ENCODE measurements at regions not wholly inside any gene's neighbourhood (a gene's known extent, or its start where the extent isn't known, plus 50 kb on each side); places are given as distances from the start of the nearest gene placed in this dataset.
"Not testable (repeated sequence)": the region's sequence is repeated elsewhere in the genome, so short reads cannot be mapped to it uniquely, and the experiment has no call there.

DNA sequence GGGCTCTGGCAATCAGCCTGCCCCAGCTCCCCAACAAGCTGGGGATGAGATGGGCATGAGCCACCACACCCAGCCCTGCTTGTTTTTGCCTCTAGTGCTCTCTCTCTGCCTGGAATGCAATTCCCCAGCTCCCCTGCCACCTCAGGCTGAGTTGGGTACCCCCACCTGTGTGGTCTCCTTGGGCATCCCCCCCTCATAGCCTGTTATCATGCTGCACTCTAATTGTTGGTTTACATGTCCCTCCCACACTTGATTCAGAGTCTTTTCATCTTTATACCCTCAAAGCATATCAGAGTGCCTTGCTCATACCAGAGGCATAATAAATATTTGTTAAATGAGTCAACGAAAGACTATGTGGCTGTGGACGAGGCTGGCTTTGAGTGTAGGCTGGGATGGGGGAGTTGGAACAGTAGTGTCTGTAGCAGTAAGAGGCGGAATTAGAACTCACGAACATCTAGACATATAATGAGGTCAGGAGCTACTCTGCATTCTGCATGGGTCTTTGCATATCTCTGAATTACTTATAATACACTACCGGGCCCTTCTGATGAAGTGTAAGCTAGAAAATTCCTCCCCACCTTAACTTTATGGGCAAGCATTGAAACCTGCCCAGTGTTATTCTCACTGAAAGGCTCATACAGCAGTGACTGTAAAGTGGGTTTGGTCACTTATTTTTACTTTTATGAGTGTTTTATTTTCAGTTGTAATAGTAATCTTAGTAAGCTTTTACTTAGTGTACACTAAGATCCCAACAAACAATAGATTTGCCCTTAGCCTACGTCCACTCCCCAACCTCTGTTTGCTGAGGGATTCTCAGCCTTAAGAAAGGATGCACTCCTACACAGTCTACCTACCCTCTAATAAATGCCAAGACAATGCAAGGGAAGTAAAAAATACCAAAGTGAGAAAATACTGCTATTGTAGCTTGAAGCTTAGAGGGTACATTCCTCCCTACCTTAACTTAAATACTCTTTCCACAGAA is 58.7 kb downstream of the EDN1 start:
- peak; percentile 86 for DNase-seq (ENCODE audit: low spot score)

DNA sequence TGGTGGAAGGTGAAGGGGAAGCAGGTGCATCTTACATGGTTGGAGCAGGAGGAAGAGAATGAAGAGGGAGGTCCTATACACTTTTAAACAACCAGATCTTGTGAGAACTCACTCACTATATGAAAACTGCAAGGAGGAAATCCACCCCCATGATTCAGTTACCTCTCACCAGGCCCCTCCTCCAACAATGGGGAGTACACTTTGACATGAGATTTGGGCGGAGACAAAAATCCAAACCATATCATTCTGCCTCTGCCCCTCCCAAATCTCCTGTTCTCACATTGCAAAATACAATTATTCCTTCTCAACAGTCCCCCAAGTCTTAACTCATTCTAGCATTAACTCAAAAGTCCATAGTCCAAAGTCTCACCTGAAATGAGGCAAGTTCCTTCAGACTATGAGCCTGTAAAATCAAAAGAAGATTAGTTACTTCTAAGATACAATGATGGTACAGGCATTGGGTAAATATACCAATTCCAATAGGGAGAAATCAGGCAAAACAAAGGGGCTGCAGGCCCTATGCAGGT is 60.5 kb downstream of the EDN1 start:
- DNase-seq (ENCODE audit: low spot score) = no peak

DNA sequence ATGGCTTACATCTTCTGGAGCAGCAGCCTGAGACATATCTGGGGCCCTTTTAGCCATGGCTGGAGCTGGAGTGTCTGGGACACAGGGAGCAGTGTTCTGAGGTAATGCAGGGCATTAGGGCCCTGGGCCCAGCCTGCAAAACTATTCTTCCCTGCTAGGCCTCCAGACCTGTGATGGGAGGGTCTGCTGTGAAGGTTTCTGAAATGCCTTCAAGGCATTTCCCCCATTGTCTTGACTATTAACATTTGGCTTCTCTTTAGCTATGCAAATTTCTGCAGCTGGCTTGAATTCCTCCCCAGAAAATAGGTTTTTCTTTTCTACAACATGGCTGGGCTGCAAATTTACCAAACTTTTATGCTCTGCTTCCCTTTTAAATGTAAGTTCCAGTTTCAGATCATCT is 61.5 kb downstream of the EDN1 start:
- DNase-seq (ENCODE audit: low spot score) = no peak

DNA sequence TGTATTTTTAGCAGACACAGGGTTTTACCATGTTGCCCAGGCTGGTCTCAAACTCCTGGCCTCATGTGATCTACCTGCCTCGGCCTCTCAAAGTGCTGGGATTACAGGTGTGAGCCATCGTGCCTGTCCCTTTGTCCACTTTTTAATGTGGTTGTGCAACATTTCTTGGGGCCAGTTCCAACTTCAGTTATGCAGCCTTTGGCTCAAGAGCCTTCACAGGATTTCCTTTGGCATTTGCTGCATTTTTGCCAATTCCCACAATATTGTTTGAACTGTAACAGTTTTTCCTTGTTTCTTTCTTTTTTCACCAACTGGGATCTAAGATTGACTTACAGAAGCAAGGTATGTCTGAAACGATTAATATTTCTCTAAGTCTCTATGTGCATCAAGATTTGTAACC is 63.6 kb downstream of the EDN1 start:
- peak; percentile 44 for DNase-seq (ENCODE audit: low spot score)

DNA sequence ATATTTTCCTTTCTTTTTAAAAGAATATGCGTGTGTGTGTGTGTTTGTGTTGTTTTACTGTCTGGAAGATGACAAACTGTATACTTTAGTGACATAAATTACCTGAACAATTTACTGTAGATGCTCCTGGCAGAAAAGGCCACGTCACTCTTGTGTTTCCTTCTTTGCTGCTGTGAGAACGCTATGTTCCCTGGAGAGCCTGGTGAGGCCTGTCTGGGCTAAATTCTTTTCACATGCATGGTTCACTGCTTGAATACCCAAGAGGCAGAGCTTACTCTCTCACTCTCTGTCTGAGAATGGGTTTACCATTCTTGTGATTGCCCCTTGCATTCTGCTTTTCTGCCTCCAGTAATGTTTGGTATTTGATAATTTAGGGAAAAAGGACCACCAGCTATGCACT is 64.3 kb downstream of the EDN1 start:
- DNase-seq (ENCODE audit: low spot score) = peak; percentile 83

DNA sequence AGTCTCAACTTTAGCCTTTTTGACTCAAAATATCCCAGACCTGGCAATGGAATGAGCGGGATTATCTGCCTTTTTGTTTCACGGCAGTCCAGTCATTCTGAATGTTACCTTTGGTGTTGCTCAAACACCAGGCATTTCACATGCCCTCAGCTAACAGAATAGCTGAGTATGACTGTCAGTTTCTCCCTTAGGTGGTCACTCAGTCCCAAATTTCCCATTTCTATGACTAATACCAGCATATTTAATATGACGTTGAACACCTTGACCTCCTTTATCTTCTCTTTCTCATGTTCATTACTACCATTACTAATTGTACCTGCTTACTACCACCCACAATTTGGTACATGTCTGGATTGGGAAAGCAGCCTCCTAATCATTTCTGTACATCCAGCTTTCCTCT is 65.2 kb downstream of the EDN1 start:
- no peak for DNase-seq (ENCODE audit: low spot score)

DNA sequence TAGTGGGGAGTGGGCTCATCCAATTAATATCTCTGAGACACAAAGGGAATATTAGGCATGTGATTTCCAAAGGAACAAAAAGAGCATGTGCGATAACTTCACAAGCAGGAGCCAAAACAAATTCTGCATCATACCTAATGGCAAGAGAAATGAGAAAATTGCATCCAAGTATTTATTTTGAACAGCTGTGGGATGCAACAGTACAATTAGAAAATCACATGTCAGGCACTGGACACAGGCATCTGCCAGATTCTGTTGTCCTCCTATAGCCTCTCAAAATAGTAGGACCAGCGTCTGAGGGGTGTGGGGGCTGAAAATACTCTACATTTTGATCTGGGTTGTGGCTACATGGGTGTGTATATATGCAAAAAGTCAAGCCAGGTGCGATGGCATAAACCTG is 66.3 kb downstream of the EDN1 start:
- DNase-seq (ENCODE audit: low spot score) = no peak

DNA sequence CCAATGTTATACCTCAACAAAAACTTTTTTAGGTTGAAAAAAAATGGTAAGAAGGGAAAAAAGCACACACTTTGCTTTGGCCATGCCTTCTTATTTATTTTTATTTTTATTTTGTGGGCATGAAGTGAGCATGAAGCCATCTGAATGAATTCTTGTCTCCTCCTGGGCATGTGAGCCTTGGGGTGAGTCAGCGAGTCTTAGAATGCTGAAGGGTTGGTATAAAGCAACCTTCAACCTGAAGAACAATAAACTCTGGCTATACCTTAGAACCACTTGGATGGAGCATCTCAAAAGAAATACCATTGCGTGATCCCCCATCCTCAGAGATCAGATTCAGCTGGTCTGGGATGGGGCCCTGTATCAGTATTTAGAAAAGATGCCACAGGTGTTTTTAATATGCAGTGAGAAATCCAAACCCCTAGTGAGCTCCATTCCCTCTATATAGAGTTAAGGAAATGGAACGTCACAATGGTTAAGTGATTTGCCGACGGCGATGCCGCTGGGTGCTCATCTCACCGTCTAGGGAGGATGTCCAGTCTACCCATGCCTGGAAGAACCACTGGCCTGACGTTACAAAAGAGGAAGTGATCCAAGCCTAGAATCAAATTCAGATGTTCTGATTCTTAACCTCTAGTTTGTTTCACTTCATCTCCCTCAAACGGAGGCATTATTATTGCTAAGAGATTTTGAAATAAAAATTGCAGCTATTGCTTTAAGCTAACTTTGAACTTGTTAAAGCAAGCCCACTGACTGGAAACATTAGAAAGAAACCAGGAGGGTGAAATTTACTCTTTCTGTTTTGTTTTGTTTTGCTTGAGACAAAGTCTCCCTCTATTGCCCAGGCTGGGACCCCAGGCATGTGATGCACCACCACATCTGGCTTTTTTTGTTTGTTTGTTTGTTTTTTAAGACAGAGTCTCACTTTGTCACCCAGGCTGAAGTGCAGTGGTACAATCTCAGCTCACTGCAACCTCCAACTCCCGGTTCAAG is 67.1 kb downstream of the EDN1 start:
- DNase-seq (ENCODE audit: low spot score) = peak; percentile 74

DNA sequence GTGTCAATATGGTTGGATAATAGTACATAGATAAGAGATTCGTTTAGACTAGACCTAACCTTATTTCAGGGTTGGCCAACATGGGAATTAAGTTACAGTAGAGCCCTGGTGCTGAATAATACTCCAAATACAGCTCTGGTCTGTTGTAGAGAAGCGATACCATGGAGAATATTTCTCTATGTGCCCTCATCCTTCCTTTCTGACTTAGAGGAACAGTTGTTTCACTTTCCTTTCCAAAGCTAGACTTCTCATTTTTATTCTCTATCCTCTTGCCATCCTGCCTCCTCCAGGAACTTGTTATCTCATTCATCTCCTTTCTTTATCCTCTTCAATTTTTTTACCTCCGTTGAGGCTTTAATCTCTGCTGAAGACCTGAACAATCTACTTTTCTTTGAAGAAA is 68.9 kb downstream of the EDN1 start:
- DNase-seq (ENCODE audit: low spot score) = no peak

DNA sequence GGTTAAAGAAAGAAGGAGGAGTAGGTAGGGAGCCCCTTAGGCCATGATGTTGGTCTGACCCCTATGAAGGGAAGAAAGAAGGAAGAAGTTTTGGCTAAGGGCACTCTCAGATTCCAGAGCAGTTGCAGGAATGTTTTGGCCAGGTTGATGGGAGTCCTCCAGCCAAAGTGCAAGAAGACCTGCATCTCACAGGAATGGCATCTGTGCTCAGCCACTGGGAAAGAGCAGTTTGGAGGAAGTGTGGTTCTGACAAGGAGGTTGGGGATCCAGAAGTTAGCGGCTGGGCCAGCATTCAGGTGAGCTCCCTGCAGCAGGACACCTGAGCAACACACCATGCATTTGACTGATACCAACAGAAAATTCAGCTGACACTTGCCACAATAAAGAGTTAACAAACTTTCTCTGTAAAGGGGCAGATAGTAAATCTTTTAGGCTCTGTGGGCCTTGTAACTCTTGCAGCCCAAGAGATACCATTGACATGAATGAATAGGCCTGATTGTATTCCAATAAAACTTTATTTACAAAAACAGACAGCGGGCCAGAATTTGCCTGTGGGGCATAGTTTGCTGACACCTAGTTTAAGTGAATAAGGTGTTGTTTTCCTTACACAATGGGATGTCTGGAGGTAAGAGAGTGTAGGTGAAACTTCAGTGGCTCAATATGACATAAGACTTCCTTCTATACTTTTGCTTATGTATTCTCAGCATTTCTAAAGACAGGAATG is 71.0 kb downstream of the EDN1 start:
- DNase-seq (ENCODE audit: low spot score) = no peak

DNA sequence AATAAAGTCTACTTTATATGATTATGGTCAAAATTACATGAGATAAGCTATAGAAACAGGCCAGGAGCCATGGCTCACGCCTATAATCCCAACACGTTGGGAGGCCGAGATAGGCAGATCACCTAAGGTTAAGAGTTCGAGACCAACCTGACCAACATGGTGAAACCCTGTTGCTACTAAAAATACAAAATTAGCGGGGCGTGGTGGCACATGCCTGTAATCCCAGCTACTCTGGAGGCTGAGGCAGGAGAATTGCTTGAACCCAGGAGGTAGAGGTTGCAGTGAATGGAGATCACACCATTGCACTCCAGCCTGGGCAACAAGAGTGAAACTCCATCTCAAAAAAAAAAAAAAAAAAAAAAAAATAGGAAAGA is 73.1 kb downstream of the EDN1 start:
- not testable (repeated sequence) for DNase-seq (ENCODE audit: low spot score)

DNA sequence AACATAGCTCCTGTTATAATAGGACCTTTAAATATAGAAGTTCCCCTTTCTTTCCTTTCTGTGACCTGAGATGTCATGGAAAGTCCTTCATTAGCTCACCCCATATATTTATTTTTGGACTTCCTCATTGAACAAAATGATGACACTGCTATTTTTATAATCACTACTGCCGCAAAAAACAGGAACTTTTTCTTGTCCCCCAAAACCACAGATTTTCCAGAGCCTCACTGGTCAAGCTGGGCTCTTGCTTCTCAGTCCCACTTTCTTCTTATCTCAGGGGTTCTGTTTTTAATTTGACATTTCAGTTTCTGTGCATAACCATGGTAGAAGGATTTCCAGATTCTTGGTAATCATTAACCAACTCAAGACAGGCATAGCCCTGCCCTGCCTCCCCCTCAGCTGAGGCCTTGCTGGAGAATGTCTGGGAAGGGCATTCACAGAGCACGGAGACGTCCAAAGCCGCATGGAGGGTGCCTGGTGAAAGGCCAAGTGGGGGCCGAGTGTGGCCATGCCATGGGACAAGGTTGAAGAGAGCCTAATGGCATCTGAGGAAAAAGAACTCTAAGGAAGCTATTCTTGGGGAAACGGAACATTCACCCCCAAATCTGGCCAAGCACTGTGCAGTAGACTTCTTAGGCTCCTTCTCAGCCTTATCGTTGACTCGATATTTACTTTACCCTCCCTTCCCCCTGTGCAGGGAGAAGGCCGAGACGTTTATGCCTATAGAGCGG is 73.7 kb downstream of the EDN1 start:
- no peak for DNase-seq (ENCODE audit: low spot score)

DNA sequence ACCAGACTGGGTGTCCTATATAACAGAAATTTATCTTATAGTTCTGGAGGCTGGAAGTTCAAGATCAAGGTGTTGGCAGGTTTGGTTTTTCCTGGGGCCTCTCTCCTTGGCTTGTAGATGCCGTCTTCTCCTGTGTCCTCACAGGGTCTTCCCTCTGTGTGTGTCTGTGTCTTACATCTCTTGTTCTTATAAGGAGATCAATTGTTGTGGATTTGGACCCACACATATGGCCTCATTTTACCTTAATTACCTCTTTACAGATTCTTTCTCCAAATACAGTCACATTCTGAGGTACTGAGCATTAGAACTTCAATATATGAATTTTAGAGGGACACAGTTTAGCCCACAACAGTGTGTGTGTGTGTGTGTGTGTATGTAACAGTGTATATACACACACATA is 74.5 kb downstream of the EDN1 start:
- no peak for DNase-seq (ENCODE audit: low spot score)

DNA sequence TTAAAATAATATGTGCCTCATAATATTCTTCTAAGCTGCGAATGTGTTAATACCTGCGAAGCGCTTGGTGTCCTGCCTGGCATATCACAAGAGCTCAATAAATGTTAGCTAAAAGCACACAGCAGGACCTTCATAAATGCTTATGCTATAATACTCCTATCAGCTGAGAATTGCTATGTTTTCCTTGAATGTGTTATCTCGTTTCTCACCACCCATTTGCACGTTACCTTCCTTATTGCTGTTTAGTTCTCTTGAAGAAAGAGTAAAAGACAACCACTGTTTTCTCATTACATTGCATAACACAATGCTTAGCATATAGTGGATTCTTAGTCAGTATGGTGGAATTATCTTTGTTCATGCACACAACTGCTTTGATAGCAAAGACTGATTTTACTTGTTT is 76.6 kb downstream of the EDN1 start:
- no peak for DNase-seq (ENCODE audit: low spot score)

DNA sequence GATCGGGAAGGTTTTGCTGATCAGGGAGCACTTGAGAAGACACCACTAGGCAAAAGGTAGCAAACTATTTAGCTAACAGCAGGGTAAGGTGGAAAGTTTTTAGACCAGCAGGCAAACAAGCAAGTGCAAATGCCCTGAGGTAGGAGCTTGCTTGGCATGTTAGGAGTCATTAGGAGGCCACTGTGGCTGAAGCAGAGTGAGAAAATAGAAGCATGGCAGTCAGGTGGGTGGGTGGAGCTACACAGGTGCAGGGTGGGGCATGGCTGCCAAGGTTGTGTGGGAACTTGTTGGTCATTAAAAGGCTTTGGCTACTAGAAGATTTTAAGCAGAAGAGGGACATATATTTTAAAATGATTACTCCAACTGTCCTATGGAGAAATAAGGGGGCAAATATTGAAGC is 77.3 kb downstream of the EDN1 start:
- DNase-seq (ENCODE audit: low spot score) = no peak

DNA sequence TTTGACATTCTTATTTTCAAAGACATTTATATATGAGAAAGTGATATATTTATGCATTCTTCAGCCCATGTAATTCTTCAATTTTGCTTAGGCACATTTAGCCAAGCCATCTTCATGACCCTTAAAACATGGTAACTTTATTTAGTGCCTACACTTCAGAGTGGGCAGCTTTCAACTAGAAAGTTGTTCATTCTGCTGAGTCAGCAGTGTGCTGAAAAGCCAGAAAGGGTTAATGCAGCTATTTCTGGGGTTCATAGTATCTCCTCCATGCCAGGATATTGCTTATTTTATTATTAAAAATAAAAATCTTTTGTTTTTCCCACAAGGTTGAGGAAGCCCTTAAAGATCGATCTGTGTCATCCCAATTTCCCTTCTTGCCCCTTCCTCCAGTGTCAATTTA is 79.2 kb downstream of the EDN1 start:
- no peak for DNase-seq (ENCODE audit: low spot score)

DNA sequence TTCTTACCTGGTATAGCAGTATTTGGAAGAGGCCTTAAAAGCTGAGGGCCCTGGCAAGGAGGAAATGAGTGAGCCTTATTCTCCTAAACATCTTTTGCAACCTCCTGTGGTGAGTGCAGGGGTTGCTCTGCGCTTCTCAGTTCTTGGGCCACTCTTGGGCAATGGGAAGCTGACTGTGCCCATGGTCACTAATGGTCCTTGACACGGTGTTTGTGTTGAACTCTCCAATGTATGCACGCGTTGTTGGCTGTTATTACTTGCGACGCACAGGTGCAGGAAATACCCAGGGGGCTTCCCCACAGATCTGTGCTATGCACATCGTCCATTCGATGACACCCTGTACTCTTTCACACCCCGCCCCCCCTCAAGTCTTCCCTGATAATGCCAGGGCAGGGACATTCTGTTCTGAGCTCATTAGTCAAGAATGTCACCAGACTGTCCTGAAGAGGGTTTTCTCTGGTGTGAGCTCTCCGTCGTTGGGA is 79.7 kb downstream of the EDN1 start:
- no peak for DNase-seq (ENCODE audit: low spot score)

DNA sequence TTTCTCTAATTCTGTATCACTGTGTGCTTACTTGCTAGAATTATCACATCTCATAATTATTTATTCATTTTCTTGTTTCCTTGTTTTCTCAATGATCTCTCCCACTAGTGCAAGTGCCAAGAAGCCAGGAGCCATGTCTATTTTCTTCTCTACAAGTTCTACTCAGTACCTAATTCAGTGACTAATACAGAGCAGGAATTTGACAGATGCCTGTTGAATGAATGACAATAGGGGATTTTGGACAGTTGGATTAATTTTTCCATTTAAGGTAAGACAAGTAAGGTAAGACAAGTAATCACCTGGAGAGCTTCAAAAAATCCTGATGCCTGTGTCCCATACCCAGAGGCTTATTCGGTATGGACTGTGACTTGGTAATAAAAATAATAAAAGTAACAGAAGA is 81.0 kb downstream of the EDN1 start:
- DNase-seq (ENCODE audit: low spot score) = no peak

DNA sequence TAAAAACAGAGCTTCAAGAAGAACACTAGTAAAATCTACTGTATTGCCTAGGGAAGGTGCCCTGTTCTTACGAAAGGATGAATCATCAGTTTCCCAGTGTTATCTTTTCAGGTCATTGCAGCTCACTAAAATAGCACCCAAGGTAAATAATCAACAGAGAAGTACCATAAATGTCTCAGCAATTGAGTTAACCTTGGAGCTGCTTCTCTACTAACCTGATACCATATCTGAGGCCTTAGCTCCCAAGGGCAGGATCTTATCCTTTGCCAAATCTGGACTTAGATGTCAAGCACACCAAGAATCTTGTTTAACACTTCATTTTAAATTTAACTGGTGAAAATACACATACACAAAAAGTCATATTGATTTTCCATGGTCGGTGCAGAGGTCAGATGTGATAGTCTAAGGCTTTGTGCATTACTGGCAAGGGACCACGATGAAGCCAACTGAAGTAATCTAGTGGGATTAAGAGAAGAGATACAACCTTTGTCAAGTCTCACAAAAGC is 81.5 kb downstream of the EDN1 start:
- DNase-seq (ENCODE audit: low spot score) = no peak

DNA sequence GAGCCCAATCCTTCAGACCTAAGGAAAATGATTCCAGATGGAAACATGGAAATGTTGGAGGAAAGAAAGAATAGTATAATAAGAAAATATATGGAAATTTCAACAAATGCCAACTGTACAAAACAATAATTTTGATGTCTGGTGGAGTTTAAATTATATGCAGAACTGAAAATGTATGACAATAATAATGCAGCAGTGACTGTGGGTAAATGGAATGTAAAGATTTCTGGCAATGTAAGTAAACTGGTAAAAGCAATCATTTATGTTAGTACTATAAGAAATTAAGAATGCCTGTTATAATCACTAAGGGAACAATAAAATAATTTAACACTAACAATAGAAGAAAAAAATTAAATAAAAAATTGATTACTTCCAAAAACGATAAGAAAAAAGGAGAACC is 89.0 kb downstream of the EDN1 start:
- no peak for DNase-seq (ENCODE audit: low spot score)

DNA sequence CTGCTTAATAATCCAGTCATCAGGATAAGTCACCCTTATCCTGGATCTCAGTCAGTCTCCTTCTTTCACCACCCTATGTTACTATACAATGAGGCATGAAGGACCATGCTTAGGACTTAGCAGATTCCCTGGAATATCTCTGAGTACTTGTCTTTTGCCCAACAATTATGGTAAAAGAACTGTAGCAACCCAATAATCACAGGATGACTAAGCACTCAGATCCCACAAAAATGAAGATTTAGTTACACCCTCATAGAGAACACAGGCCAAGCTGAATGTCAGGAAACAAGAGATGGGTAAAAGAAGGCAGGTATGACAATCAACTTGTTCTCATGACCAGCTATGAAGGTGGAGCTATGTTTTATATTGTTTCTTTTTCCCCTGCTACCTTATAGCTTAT is 91.4 kb downstream of the EDN1 start:
- peak; percentile 40 for DNase-seq (ENCODE audit: low spot score)

Data from AG08395 (cell line).